ENCODE measurements at regions not wholly inside any gene's neighbourhood (a gene's known extent, or its start where the extent isn't known, plus 50 kb on each side); places are given as distances from the start of the nearest gene placed in this dataset.
"Not testable (repeated sequence)": the region's sequence is repeated elsewhere in the genome, so short reads cannot be mapped to it uniquely, and the experiment has no call there.

- peak; percentile 94 for DNase-seq (ENCODE audit: low read depth)
Measured at GRCh38 chr3:177338697-177339219, 141.5 kb upstream of the TBL1XR1 start.

- DNase-seq (ENCODE audit: low read depth) = not testable (repeated sequence)
Measured at GRCh38 chr3:177339220-177339703, 142.0 kb upstream of the TBL1XR1 start.

- DNase-seq (ENCODE audit: low read depth) = no peak
Measured at GRCh38 chr3:177340243-177340830, 143.1 kb upstream of the TBL1XR1 start.

- no peak for DNase-seq (ENCODE audit: low read depth)
Measured at GRCh38 chr3:177341736-177342419, 144.6 kb upstream of the TBL1XR1 start.

GRCh38 chr3:177343122-177343625 is 145.9 kb upstream of the TBL1XR1 start:
- DNase-seq (ENCODE audit: low read depth) = no peak

GRCh38 chr3:177345049-177345972 is 148.0 kb upstream of the TBL1XR1 start:
- DNase-seq (ENCODE audit: low read depth) = peak; percentile 94

- DNase-seq (ENCODE audit: low read depth) = no peak
Measured at GRCh38 chr3:177345973-177346503, 148.8 kb upstream of the TBL1XR1 start.

- DNase-seq (ENCODE audit: low read depth) = no peak
Measured at GRCh38 chr3:177346878-177347277, 149.6 kb upstream of the TBL1XR1 start.

- no peak for DNase-seq (ENCODE audit: low read depth)
Measured at GRCh38 chr3:177347611-177348010, 150.3 kb upstream of the TBL1XR1 start.

GRCh38 chr3:177348974-177349373 is 151.7 kb upstream of the TBL1XR1 start:
- DNase-seq (ENCODE audit: low read depth) = no peak

- no peak for DNase-seq (ENCODE audit: low read depth)
Measured at GRCh38 chr3:177349384-177349783, 152.1 kb upstream of the TBL1XR1 start.

GRCh38 chr3:177350121-177350520 is 152.8 kb upstream of the TBL1XR1 start:
- DNase-seq (ENCODE audit: low read depth) = no peak

- no peak for DNase-seq (ENCODE audit: low read depth)
Measured at GRCh38 chr3:177351206-177351605, 153.9 kb upstream of the TBL1XR1 start.

- DNase-seq (ENCODE audit: low read depth) = no peak
Measured at GRCh38 chr3:177351757-177352158, 154.5 kb upstream of the TBL1XR1 start.

- no peak for DNase-seq (ENCODE audit: low read depth)
Measured at GRCh38 chr3:177352424-177352823, 155.1 kb upstream of the TBL1XR1 start.

GRCh38 chr3:177353140-177353539 is 155.9 kb upstream of the TBL1XR1 start:
- DNase-seq (ENCODE audit: low read depth) = no peak

- DNase-seq (ENCODE audit: low read depth) = not testable (repeated sequence)
Measured at GRCh38 chr3:177353879-177354278, 156.6 kb upstream of the TBL1XR1 start.

- no peak for DNase-seq (ENCODE audit: low read depth)
Measured at GRCh38 chr3:177354466-177354865, 157.2 kb upstream of the TBL1XR1 start.

GRCh38 chr3:177356113-177356512 is 158.8 kb upstream of the TBL1XR1 start:
- DNase-seq (ENCODE audit: low read depth) = no peak

GRCh38 chr3:177356952-177357351 is 159.7 kb upstream of the TBL1XR1 start:
- DNase-seq (ENCODE audit: low read depth) = no peak

- peak; percentile 85 for DNase-seq (ENCODE audit: low read depth)
Measured at GRCh38 chr3:177357352-177358090, 160.2 kb upstream of the TBL1XR1 start.

All from amniotic epithelial cell (primary cell).